SK-N-SH treated with all-trans-retinoic acid at 6 μM for 48 hours (cell line): ENCODE measurements at regions not wholly inside any gene's neighbourhood (a gene's known extent, or its start where the extent isn't known, plus 50 kb on each side); places are given as distances from the start of the nearest gene placed in this dataset.
"Not testable (repeated sequence)": the region's sequence is repeated elsewhere in the genome, so short reads cannot be mapped to it uniquely, and the experiment has no call there.

Source experiments
- ARNTL ChIP-seq: fragments of 450-650 bp; formaldehyde crosslinking; IDR thresholded peaks from 2 replicates; pipeline ENCODE4 v1.5.0; 2020; ENCODE audit warnings: low read depth, mild to moderate bottlenecking, moderate library complexity, borderline replicate concordance
- CSDC2 ChIP-seq: fragments of 250-450 bp; sonication (Bioruptor Pico); IDR thresholded peaks from 2 replicates; pipeline ENCODE4 v1.5.0; 2020; ENCODE audit warnings: mild to moderate bottlenecking, moderate library complexity
- GLIS3 ChIP-seq: fragments of 250-450 bp; sonication (Bioruptor Pico); IDR thresholded peaks from 2 replicates; pipeline ENCODE4 v1.5.0; 2020; ENCODE audit warnings: mild to moderate bottlenecking, moderate library complexity
- POU6F1 ChIP-seq: fragments of 250-450 bp; sonication (Bioruptor Pico); IDR thresholded peaks from 2 replicates; pipeline ENCODE4 v1.8.0; 2021; ENCODE audit warnings: low read depth, mild to moderate bottlenecking, moderate library complexity, borderline replicate concordance
- TOX ChIP-seq: fragments of 250-450 bp; sonication (Bioruptor Pico); IDR thresholded peaks from 2 replicates; pipeline ENCODE4 v1.8.0; 2021; ENCODE audit warnings: mild to moderate bottlenecking, moderate library complexity, borderline replicate concordance
- ZC3H10 ChIP-seq: fragments of 250-450 bp; sonication (Bioruptor Pico); IDR thresholded peaks from 2 replicates; pipeline ENCODE4 v1.5.1; 2021; ENCODE audit warnings: mild to moderate bottlenecking, moderate library complexity
- ZFP3 ChIP-seq: fragments of 250-450 bp; sonication (Bioruptor Pico); IDR thresholded peaks from 2 replicates; pipeline ENCODE4 v1.5.0; 2020; ENCODE audit warnings: mild to moderate bottlenecking, moderate library complexity
- ZNF8 ChIP-seq: fragments of 450-650 bp; formaldehyde crosslinking; IDR thresholded peaks from 2 replicates; pipeline ENCODE4 v1.5.0; 2020; ENCODE audit warnings: mild to moderate bottlenecking, moderate library complexity
- TF ChIP-seq, protein P1 (sequence below): fragments of 250-450 bp; sonication (Bioruptor Pico); IDR thresholded peaks from 2 replicates; pipeline ENCODE4 v1.8.0; 2020; ENCODE audit warnings: mild to moderate bottlenecking, moderate library complexity, borderline replicate concordance

DNA sequence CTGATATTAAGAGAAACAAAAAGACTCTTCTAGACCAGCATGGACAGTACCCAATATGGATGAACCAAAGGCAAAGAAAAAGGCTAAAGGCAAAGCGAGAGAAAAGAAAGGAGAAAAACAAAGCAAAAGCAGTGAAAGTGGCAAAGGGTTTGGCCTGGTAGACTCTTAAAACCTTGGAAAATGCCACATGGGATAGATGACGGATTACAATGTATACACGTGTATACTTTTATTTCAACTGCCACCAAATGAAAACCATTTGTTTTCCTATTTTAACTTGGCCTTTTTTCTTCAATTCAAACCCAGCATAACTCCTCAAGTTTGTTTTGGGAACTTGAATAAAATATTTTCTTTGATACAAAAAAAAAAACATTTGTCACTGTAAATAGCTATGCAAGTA is 354.3 kb downstream of the PAX3 start:
- TF ChIP-seq ARNTL; CSDC2 (CRISPR knock-in tag); ZFP3 (CRISPR knock-in tag); TOX; POU6F1 (CRISPR knock-in tag); ZC3H10 (CRISPR knock-in tag); GLIS3 (CRISPR knock-in tag); ZNF8 (CRISPR knock-in tag): not testable (repeated sequence)
- TF ChIP-seq, protein P1, sequence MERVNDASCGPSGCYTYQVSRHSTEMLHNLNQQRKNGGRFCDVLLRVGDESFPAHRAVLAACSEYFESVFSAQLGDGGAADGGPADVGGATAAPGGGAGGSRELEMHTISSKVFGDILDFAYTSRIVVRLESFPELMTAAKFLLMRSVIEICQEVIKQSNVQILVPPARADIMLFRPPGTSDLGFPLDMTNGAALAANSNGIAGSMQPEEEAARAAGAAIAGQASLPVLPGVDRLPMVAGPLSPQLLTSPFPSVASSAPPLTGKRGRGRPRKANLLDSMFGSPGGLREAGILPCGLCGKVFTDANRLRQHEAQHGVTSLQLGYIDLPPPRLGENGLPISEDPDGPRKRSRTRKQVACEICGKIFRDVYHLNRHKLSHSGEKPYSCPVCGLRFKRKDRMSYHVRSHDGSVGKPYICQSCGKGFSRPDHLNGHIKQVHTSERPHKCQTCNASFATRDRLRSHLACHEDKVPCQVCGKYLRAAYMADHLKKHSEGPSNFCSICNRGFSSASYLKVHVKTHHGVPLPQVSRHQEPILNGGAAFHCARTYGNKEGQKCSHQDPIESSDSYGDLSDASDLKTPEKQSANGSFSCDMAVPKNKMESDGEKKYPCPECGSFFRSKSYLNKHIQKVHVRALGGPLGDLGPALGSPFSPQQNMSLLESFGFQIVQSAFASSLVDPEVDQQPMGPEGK (CRISPR knock-in tag) = not testable (repeated sequence)
